ENCODE measurements at regions not wholly inside any gene's neighbourhood (a gene's known extent, or its start where the extent isn't known, plus 50 kb on each side); places are given as distances from the start of the nearest gene placed in this dataset.

GRCh38 chr5:56638061-56638621 is 177.2 kb upstream of the MAP3K1 start:
- TF ChIP-seq CTCF (IDR thresholded peaks at IDR 0.05) (no peak), POLR2A (IDR thresholded peaks at IDR 0.05) (no peak)

Data from right lobe of liver (tissue), 4 donors.